ENCODE measurements at regions not wholly inside any gene's neighbourhood (a gene's known extent, or its start where the extent isn't known, plus 50 kb on each side); places are given as distances from the start of the nearest gene placed in this dataset.

DNA sequence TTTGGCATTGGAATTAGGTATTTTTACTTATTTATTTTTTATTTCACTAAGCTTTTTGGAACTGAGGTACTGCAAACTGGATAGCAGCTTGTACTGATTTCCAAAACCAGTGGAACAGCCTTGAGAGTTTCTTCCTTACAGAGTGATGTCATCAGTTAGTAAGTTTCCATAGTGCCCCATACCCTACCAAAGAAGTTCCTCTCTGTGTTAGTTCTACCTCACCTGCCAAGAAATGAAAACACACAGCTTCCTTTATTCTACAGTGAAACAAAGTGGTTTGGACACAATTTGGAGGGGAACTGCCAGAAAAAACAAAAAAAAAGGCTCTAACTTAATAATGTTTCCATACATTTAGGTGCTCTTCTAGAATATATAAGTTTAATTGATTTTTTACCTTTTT, 430.9 kb upstream of the ADGRL2 start:
- TF ChIP-seq, protein P1, sequence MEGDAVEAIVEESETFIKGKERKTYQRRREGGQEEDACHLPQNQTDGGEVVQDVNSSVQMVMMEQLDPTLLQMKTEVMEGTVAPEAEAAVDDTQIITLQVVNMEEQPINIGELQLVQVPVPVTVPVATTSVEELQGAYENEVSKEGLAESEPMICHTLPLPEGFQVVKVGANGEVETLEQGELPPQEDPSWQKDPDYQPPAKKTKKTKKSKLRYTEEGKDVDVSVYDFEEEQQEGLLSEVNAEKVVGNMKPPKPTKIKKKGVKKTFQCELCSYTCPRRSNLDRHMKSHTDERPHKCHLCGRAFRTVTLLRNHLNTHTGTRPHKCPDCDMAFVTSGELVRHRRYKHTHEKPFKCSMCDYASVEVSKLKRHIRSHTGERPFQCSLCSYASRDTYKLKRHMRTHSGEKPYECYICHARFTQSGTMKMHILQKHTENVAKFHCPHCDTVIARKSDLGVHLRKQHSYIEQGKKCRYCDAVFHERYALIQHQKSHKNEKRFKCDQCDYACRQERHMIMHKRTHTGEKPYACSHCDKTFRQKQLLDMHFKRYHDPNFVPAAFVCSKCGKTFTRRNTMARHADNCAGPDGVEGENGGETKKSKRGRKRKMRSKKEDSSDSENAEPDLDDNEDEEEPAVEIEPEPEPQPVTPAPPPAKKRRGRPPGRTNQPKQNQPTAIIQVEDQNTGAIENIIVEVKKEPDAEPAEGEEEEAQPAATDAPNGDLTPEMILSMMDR (IDR thresholded peaks at IDR 0.05) = no peak
- no peak for TF ChIP-seq POLR2A (IDR thresholded peaks at IDR 0.05)

Data from breast epithelium (tissue), 3 donors.